ENCODE measurements at regions not wholly inside any gene's neighbourhood (a gene's known extent, or its start where the extent isn't known, plus 50 kb on each side); places are given as distances from the start of the nearest gene placed in this dataset.
A peak's percentile ranks its signal among the peaks of the same experiment; 100 is the strongest.

DNA sequence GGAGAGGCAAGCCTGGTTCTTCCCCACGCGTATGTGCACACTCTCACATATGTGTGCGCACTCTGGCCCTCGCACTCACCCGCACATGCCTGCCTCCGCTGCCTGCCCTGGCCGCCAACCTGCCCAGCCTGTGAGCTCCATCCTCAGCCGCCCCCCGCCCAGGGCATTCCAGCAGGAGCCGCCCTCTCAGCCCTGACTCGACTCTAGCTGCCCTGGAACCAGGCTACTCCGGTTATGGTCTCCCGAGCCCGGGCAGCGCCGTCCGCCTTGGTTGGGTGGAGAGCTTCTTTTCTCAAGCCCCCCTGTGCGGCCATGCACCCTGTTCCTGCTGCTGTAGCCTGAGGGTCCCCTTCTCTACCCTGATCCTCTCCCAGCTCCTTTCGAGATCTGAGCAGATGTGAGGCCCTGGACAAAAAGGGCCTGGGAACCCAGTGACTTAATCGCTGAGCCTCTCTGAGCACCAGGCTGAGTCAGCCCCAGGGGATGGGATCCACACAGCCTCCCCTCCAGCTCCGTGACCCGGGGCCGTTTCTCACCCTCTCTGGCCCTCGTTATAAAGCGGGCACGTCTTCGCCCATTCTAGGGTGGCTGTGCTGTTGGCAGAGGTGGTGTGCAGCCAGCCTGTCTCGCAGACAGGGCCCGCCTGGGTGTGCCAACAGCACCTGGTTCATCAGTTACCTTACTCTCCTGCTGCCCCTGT, 191.5 kb downstream of the TEX29 start:
- Mint-ChIP-seq H3K4me1 (ENCODE audit: unreplicated experiment) (no peaks in the 10 kb centered on the region), H3K27ac (ENCODE audit: unreplicated experiment) (no peak overlapping the region), H3K27me3 (ENCODE audit: unreplicated experiment) (no peaks in the 10 kb centered on the region), H3K9me3 (ENCODE audit: unreplicated experiment) (no peaks in the 10 kb centered on the region), H3K4me3 (ENCODE audit: unreplicated experiment) (no peak overlapping the region), H3K36me3 (ENCODE audit: unreplicated experiment) (no peaks in the 10 kb centered on the region)
- DNase-seq (ENCODE audit: extremely low spot score, unreplicated experiment), result peak; percentile 84
- TF ChIP-seq, protein P1, sequence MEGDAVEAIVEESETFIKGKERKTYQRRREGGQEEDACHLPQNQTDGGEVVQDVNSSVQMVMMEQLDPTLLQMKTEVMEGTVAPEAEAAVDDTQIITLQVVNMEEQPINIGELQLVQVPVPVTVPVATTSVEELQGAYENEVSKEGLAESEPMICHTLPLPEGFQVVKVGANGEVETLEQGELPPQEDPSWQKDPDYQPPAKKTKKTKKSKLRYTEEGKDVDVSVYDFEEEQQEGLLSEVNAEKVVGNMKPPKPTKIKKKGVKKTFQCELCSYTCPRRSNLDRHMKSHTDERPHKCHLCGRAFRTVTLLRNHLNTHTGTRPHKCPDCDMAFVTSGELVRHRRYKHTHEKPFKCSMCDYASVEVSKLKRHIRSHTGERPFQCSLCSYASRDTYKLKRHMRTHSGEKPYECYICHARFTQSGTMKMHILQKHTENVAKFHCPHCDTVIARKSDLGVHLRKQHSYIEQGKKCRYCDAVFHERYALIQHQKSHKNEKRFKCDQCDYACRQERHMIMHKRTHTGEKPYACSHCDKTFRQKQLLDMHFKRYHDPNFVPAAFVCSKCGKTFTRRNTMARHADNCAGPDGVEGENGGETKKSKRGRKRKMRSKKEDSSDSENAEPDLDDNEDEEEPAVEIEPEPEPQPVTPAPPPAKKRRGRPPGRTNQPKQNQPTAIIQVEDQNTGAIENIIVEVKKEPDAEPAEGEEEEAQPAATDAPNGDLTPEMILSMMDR (IDR thresholded peaks at IDR 0.05), result no peak

DNA sequence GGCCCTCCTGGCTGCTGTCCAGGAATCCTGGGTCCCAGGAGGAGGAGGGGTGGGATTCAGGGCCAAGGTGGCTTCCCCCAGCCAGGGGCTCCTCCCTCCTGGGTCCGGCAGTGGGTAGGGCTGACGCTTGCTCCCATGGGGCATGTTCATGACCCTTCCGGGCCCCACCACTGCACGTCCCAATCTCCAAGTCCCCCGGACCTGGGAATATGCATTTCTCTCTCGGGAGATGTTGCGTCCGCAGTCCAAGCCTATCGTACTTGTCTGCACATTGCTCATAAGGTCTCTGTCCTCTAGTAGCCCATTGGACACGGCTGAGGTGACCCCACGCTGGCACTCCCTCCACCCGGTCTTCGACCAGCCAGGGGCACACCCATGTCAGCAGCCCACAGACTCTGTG, 192.3 kb downstream of the TEX29 start:
- Mint-ChIP-seq H3K4me3 (ENCODE audit: unreplicated experiment) (no peak overlapping the region), H3K36me3 (ENCODE audit: unreplicated experiment) (no peaks in the 10 kb centered on the region), H3K27me3 (ENCODE audit: unreplicated experiment) (no peaks in the 10 kb centered on the region), H3K4me1 (ENCODE audit: unreplicated experiment) (no peaks in the 10 kb centered on the region), H3K27ac (ENCODE audit: unreplicated experiment) (no peak overlapping the region), H3K9me3 (ENCODE audit: unreplicated experiment) (no peaks in the 10 kb centered on the region)
- peak; percentile 79 for DNase-seq (ENCODE audit: extremely low spot score, unreplicated experiment)
- TF ChIP-seq, protein P1 (IDR thresholded peaks at IDR 0.05), result no peak

DNA sequence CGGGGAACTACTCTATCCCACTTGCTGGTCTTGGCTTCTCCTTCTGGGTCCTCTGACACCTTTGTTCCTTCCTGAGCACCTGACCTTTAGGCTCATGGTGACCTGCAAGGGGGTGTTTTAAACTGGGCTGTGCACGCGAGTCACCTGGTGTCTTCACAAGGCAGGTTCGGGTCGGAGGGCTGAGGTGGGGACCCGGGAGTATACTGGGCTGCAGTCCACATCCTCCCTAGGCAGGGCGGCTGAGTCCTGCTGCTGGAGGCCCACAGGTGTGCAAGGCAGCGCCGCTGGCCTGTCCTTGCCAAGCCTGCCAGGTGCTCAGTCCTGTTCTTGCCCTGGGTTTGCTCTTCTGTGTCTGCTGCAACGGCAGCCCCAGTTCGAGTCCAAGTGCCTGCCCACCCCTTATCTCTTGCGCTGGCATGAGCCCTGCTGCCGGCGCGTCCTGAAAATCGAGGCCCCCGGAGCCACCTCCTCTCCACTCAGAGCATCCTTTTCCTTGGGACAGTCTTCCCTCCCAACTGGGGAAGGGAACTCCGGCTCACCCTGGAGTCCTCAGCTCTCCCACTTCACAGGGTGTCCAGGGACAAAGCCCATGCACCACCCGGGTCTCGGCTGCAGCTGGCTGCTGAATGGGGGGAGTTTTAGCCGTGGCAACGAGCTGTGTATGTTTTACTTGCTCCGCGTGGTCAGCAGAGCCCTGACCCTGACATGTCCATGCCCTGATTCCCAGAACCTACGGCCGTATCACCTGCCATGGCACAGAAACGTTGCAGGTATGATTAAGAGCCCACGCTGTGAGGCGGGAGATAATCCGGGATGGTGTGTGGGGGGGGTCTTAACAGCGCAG, 193.5 kb downstream of the TEX29 start:
- no peak overlapping the region for H3K27ac Mint-ChIP-seq (ENCODE audit: unreplicated experiment)
- TF ChIP-seq, protein P1 (IDR thresholded peaks at IDR 0.05), result no peak
- H3K4me1 Mint-ChIP-seq (ENCODE audit: unreplicated experiment), result no peaks in the 10 kb centered on the region
- no peaks in the 10 kb centered on the region for H3K9me3 Mint-ChIP-seq (ENCODE audit: unreplicated experiment)
- no peaks in the 10 kb centered on the region for H3K27me3 Mint-ChIP-seq (ENCODE audit: unreplicated experiment)
- H3K4me3 Mint-ChIP-seq (ENCODE audit: unreplicated experiment), result no peak overlapping the region
- no peaks in the 10 kb centered on the region for H3K36me3 Mint-ChIP-seq (ENCODE audit: unreplicated experiment)
- DNase-seq (ENCODE audit: extremely low spot score, unreplicated experiment), result peak; percentile 79

DNA sequence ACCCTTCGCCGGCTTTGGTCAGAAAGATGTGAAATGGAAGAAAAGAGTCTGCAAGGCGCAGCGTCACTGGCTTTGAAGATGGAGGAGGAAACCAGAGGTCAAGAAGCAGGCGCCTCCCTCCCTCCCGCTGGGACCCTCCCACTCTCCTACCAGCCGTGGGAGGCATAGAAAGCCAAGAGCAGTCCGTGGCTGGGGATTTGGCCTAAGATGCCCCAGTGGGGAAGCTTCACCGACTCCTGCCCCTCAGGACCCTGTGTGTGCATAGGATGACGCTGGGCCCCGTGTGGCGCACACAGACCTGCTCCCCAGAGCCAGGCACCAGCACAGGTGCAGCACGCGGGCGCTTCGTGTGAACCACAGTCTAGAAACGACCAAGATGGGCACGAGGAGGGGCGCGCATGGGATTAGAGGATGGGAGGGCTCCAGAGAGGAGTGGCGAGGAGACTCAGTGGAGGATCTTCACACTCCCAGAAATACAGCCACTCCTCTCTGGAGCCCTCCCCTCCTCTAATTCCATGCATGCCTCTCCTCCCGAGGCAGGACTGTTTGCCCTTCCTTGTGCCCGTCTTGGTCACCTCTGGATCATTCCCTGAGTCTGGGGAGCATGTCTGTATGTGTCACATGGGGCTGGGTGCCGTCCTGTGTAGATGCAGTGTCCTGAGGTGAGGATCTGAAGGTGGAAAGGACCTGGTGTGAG, 194.3 kb downstream of the TEX29 start:
- TF ChIP-seq, protein P1 (IDR thresholded peaks at IDR 0.05), result no peak
- Mint-ChIP-seq H3K9me3 (ENCODE audit: unreplicated experiment) (no peaks in the 10 kb centered on the region), H3K36me3 (ENCODE audit: unreplicated experiment) (no peaks in the 10 kb centered on the region), H3K27ac (ENCODE audit: unreplicated experiment) (no peak overlapping the region), H3K27me3 (ENCODE audit: unreplicated experiment) (no peaks in the 10 kb centered on the region), H3K4me3 (ENCODE audit: unreplicated experiment) (no peak overlapping the region), H3K4me1 (ENCODE audit: unreplicated experiment) (no peaks in the 10 kb centered on the region)
- DNase-seq (ENCODE audit: extremely low spot score, unreplicated experiment), result peak; percentile 82

DNA sequence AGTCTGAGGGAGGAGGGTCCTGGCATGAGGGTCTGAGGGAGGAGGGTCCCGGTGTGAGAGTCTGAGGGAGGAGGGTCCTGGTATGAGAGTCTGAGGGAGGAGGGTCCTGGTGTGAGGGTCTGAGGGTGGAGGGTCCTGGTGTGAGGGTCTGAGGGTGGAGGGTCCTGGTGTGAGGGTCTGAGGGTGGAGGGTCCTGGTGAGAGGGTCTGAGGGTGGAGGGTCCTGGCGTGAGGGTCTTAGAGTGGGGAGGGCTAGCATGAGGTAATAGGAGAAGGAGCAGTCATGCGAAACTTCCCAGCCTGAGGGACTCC, 194.8 kb downstream of the TEX29 start:
- DNase-seq (ENCODE audit: extremely low spot score, unreplicated experiment), result no peak
- Mint-ChIP-seq H3K4me3 (ENCODE audit: unreplicated experiment) (no peak overlapping the region), H3K9me3 (ENCODE audit: unreplicated experiment) (no peaks in the 10 kb centered on the region), H3K27ac (ENCODE audit: unreplicated experiment) (no peak overlapping the region), H3K4me1 (ENCODE audit: unreplicated experiment) (no peaks in the 10 kb centered on the region), H3K36me3 (ENCODE audit: unreplicated experiment) (no peaks in the 10 kb centered on the region), H3K27me3 (ENCODE audit: unreplicated experiment) (no peaks in the 10 kb centered on the region)
- TF ChIP-seq, protein P1 (IDR thresholded peaks at IDR 0.05), result no peak
